Right lobe of liver (tissue), 4 donors: ENCODE measurements at regions not wholly inside any gene's neighbourhood (a gene's known extent, or its start where the extent isn't known, plus 50 kb on each side); places are given as distances from the start of the nearest gene placed in this dataset.

Experiments
- CTCF ChIP-seq, 4 donors: fragments of 200-600 bp in 3 of 4; fragments of 450-650 bp in 1 of 4; IDR thresholded peaks; one replicate each; pipeline versions ENCODE4 v1.5.1 to v1.8.0; 2016 to 2022; ENCODE audit warnings: antibody characterized with exemption in 4 of 4, mild to moderate bottlenecking in 2 of 4
- POLR2A ChIP-seq: fragments of 450-650 bp; IDR thresholded peaks from one replicate; pipeline ENCODE4 v1.6.1; 2017; ENCODE audit warnings: antibody characterized with exemption, mild to moderate bottlenecking
- donor health status: DM: no; HTN: no; CAD: no.
- donor health status: DM: no; HTN: no; CAD: no.
- donor health status: DM: no; HTN: yes; CAD: no.

GRCh38 chr18:46212398-46212797 is 108.2 kb downstream of the HAUS1 start:
- TF ChIP-seq CTCF (IDR thresholded peaks at IDR 0.05) (no peak), POLR2A (no peak)
